ENCODE measurements at regions not wholly inside any gene's neighbourhood (a gene's known extent, or its start where the extent isn't known, plus 50 kb on each side); places are given as distances from the start of the nearest gene placed in this dataset.

DNA sequence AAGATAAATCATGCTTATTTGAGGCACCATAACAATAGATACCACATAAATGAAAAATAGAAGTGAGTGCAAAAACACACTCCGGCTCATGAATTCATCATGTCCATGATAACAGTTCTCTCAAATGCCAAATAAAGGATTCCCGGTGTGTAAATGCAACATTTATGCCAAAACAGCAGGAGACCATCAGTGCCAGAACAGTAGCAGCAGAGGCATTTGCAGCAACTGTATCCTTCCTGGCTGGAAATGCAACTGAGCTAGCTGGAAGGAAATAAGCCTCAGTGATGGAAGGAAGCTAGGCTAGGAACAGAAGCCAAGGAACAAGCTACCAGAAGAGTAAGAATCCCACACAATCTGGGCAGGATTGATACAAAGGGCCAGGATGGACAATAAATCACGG is 79.9 kb upstream of the THSD7A start:
- TF ChIP-seq CTCF (IDR thresholded peaks at IDR 0.05) = no peak
- TF ChIP-seq POLR2AphosphoS5 (IDR thresholded peaks at IDR 0.05) = no peak
- TF ChIP-seq EP300 (IDR thresholded peaks at IDR 0.05) = no peak

Data from stomach (tissue), 4 donors.